ENCODE measurements at regions not wholly inside any gene's neighbourhood (a gene's known extent, or its start where the extent isn't known, plus 50 kb on each side); places are given as distances from the start of the nearest gene placed in this dataset.

GRCh38 chr2:51638811-51639210, 606.9 kb upstream of the NRXN1 start:
- TF ChIP-seq CTCF (tag by site-specific recombination; IDR thresholded peaks at IDR 0.05) (no peak), ZNF639 (tag by site-specific recombination; IDR thresholded peaks at IDR 0.05) (no peak), TCF7L2 (IDR thresholded peaks at IDR 0.05; ENCODE audit: borderline replicate concordance, low read depth, low read length) (no peak)
